ENCODE measurements at regions not wholly inside any gene's neighbourhood (a gene's known extent, or its start where the extent isn't known, plus 50 kb on each side); places are given as distances from the start of the nearest gene placed in this dataset.

DNA sequence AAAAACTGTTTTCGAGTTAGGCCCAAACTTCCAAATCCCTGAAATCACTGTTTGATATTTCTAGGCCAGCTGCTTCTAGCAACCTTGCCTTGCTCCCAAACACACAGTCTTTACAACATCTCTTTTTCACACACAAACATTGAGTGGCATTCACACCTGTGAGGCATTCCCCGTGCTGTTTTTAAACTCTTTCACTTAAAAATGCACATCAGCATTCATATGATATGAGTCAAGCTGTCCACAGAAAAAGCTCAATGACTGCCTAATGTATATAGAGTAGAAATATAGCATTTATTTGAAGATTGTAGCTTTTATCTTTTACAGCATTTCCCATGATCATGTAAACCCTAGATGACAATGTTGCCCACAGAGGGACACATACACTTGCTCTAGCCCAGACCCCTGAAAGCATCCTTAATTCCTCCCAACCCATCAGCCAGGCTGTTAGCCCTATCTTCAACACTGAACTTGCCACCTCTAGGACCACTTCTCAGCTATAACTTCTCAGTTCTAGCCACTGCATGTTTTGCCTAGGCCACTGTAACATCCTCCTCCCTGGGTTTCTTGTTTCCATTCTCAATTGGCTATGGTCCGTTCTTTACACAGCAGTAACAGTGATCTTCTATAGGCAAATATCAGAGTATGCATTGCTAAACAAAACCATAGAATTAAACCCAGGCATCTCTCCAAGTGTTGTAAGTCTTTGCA is 782.6 kb downstream of the DIPK2A start:
- no peak for DNase-seq (ENCODE audit: low spot score)
- POLR2A ChIA-PET (ENCODE audit: low non-redundant PET), result no interaction called here
- no peaks in the 10 kb centered on the region for H3K27me3 ChIP-seq (replicated peaks; ENCODE audit: insufficient read depth, low read depth, low read length, poor library complexity)
- H3K36me3 ChIP-seq (ENCODE audit: insufficient read depth, low read length, poor library complexity, severe bottlenecking), result no peaks in the 10 kb centered on the region
- no peaks in the 10 kb centered on the region for H3K4me1 ChIP-seq (ENCODE audit: insufficient read depth, low read length, poor library complexity, severe bottlenecking)
- no peaks in the 10 kb centered on the region for H3K9me3 ChIP-seq (ENCODE audit: low read depth, low read length, poor library complexity, severe bottlenecking)
- no TSS peak for BruUV-seq (replicated peaks)
- TF ChIP-seq, protein P1, sequence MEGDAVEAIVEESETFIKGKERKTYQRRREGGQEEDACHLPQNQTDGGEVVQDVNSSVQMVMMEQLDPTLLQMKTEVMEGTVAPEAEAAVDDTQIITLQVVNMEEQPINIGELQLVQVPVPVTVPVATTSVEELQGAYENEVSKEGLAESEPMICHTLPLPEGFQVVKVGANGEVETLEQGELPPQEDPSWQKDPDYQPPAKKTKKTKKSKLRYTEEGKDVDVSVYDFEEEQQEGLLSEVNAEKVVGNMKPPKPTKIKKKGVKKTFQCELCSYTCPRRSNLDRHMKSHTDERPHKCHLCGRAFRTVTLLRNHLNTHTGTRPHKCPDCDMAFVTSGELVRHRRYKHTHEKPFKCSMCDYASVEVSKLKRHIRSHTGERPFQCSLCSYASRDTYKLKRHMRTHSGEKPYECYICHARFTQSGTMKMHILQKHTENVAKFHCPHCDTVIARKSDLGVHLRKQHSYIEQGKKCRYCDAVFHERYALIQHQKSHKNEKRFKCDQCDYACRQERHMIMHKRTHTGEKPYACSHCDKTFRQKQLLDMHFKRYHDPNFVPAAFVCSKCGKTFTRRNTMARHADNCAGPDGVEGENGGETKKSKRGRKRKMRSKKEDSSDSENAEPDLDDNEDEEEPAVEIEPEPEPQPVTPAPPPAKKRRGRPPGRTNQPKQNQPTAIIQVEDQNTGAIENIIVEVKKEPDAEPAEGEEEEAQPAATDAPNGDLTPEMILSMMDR (conservative IDR thresholded peaks at IDR 0.05; ENCODE audit: low read depth, low read length), result no peak
- no peak for TF ChIP-seq EZH2 (IDR thresholded peaks at IDR 0.05; ENCODE audit: borderline replicate concordance, low read depth, low read length, poor library complexity, severe bottlenecking)
- no peak overlapping the region for H3K27ac ChIP-seq (ENCODE audit: low read depth, low read length, poor library complexity, severe bottlenecking)
- intact Hi-C loops (cut with micrococcal nuclease; ENCODE audit: unreplicated experiment), result no loop called here
- CTCF ChIA-PET, result no interaction called here
- H3K4me3 ChIP-seq (ENCODE audit: low read depth, low read length, poor library complexity, severe bottlenecking), result no peak overlapping the region

DNA sequence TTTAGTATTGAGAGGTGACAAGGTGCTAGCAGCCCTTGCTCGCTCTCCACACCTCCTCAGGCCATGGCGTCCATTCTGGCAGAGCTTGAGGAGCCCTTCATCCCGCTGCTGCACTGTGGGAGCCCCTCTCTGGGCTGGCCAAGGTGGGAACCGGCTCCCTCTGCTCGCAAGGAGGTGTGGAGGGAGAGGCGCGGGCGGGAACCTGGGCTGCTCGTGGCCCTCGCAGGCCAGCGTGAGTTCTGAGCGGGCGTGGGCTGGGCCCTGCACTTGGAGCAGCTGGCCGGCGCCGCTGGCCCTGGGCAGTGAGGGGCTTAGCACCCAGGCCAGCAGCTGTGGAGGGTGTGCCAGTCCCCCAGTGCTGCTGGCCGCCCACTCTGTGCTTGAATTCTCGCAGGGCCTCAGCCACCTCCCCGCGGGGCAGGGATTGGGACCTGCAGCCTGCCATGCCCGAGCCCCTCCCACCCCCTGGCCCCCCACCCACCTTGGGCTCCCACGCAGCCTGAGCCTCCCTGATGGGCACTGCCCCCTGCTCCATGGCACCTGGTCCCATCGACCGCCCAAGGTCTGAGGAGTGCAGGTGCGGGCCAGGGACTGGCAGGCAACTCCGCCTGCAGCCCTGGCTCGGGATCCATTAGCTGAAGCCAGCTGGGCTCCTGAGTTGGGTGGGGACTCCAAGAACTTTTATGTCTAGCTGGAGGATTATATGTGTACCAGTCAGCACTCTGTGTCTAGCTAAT is 785.2 kb downstream of the DIPK2A start:
- ChIA-PET CTCF (no interaction called here), POLR2A (ENCODE audit: low non-redundant PET) (no interaction called here)
- no peaks in the 10 kb centered on the region for H3K9me3 ChIP-seq (ENCODE audit: low read depth, low read length, poor library complexity, severe bottlenecking)
- H3K36me3 ChIP-seq (ENCODE audit: insufficient read depth, low read length, poor library complexity, severe bottlenecking), result no peaks in the 10 kb centered on the region
- no peaks in the 10 kb centered on the region for H3K27me3 ChIP-seq (replicated peaks; ENCODE audit: insufficient read depth, low read depth, low read length, poor library complexity)
- intact Hi-C loops (cut with micrococcal nuclease; ENCODE audit: unreplicated experiment), result no loop called here
- BruUV-seq (replicated peaks), result no TSS peak
- no peak for TF ChIP-seq EZH2 (IDR thresholded peaks at IDR 0.05; ENCODE audit: borderline replicate concordance, low read depth, low read length, poor library complexity, severe bottlenecking)
- TF ChIP-seq, protein P1 (conservative IDR thresholded peaks at IDR 0.05; ENCODE audit: low read depth, low read length), result no peak
- H3K27ac ChIP-seq (ENCODE audit: low read depth, low read length, poor library complexity, severe bottlenecking), result no peak overlapping the region
- no peaks in the 10 kb centered on the region for H3K4me1 ChIP-seq (ENCODE audit: insufficient read depth, low read length, poor library complexity, severe bottlenecking)
- no peak overlapping the region for H3K4me3 ChIP-seq (ENCODE audit: low read depth, low read length, poor library complexity, severe bottlenecking)
- DNase-seq (ENCODE audit: low spot score), result no peak

DNA sequence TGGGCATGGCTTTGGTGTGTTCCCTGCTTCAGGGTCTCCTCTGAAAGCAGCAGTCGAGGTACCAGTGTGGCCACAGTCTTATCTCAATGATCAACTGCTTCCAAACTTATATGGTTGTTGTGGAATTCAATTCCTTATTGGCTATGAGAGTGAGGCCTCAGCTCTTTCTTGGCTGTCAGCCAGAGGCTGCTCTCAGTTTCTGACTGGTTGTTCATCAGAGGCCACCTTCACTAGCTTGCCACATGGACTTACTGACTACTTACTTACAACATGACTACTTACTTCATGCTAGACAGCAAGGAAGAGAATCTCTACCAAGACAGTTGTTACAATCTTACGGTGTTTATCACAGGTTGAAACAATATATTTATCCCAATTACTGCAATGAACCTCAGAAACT is 789.2 kb downstream of the DIPK2A start:
- H3K27me3 ChIP-seq (replicated peaks; ENCODE audit: insufficient read depth, low read depth, low read length, poor library complexity), result no peaks in the 10 kb centered on the region
- ChIA-PET CTCF (no interaction called here), POLR2A (ENCODE audit: low non-redundant PET) (no interaction called here)
- TF ChIP-seq, protein P1 (conservative IDR thresholded peaks at IDR 0.05; ENCODE audit: low read depth, low read length), result no peak
- no peak for TF ChIP-seq EZH2 (IDR thresholded peaks at IDR 0.05; ENCODE audit: borderline replicate concordance, low read depth, low read length, poor library complexity, severe bottlenecking)
- H3K36me3 ChIP-seq (ENCODE audit: insufficient read depth, low read length, poor library complexity, severe bottlenecking), result no peaks in the 10 kb centered on the region
- no peaks in the 10 kb centered on the region for H3K4me1 ChIP-seq (ENCODE audit: insufficient read depth, low read length, poor library complexity, severe bottlenecking)
- peak; percentile 11 for DNase-seq (ENCODE audit: low spot score)
- intact Hi-C loops (cut with micrococcal nuclease; ENCODE audit: unreplicated experiment), result no loop called here
- BruUV-seq (replicated peaks), result no TSS peak
- H3K9me3 ChIP-seq (ENCODE audit: low read depth, low read length, poor library complexity, severe bottlenecking), result no peaks in the 10 kb centered on the region
- H3K27ac ChIP-seq (ENCODE audit: low read depth, low read length, poor library complexity, severe bottlenecking), result no peak overlapping the region
- no peak overlapping the region for H3K4me3 ChIP-seq (ENCODE audit: low read depth, low read length, poor library complexity, severe bottlenecking)

All from A673 (cell line).